Stomach (tissue), 8 donors: ENCODE measurements at regions not wholly inside any gene's neighbourhood (a gene's known extent, or its start where the extent isn't known, plus 50 kb on each side); places are given as distances from the start of the nearest gene placed in this dataset.

Source experiments
- DNase-seq, 2 donors: peaks; one replicate each; pipeline versions ENCODE4 v3.0.0 to v3.0.0-alpha.2; 2013 to 2019
- H3K27ac ChIP-seq, 5 donors: fragments of 200-600 bp in 4 of 5; sonication (generic) in 4 of 5; one replicate each; pipeline ENCODE4 v1.5.1; 2013 to 2019; ENCODE audit warnings: mild to moderate bottlenecking in 1 of 5, moderate library complexity in 1 of 5
- H3K27me3 ChIP-seq, 3 donors: fragments of 200-600 bp; sonication (generic); one replicate each; pipeline ENCODE4 v1.5.1; 2017 to 2019; ENCODE audit warnings: mixed run types in 1 of 3
- H3K36me3 ChIP-seq, 4 donors: fragments of 200-600 bp; sonication (generic); 1 replicate in 3 of 4; 2 replicates in 1 of 4; pipeline ENCODE4 v1.5.1; 2016 to 2019
- H3K4me1 ChIP-seq, 4 donors: fragments of 200-600 bp; sonication (generic); one replicate each; pipeline ENCODE4 v1.5.1; 2016 to 2019
- H3K4me3 ChIP-seq, 4 donors: fragments of 200-600 bp; sonication (generic) in 3 of 4; one replicate each; pipeline ENCODE4 v1.5.1; 2016 to 2019; ENCODE audit warnings: mild to moderate bottlenecking in 1 of 4
- H3K9me3 ChIP-seq, 4 donors: fragments of 200-600 bp; sonication (generic); one replicate each; pipeline ENCODE4 v1.5.1; 2016 to 2019
- EP300 ChIP-seq: sonication (generic); formaldehyde crosslinking; IDR thresholded peaks from one replicate; pipeline ENCODE4 v1.6.1; 2017; ENCODE audit warnings: antibody characterized with exemption
- POLR2A ChIP-seq, 4 donors: fragments of 450-650 bp; IDR thresholded peaks; one replicate each; pipeline ENCODE4 v1.6.1; 2016; ENCODE audit warnings: antibody characterized with exemption in 4 of 4, control low read depth in 2 of 4, mild to moderate bottlenecking in 1 of 4, moderate library complexity in 1 of 4
- POLR2AphosphoS5 ChIP-seq, 3 donors: sonication (generic); formaldehyde crosslinking; IDR thresholded peaks; one replicate each; pipeline ENCODE4 v1.6.1; 2016; ENCODE audit warnings: antibody characterized with exemption in 3 of 3
- WGBS, 5 donors: extraction: QIAGEN DNeasy Blood & Tissue Kit in 3 of 5; methylation state at CpG; one replicate each; pipeline versions ENCODE4 v1.1.5 to v1.1.7; 2013 to 2018; 5-methylcytosine and 5-hydroxymethylcytosine counted together
- intact Hi-C: fragments of 100-400 bp; cut with DNase I; formaldehyde crosslinking; loops from one replicate; pipeline ENCODE4 v1.15.1; 2023; ENCODE audit warnings: low total_unique reads
- TF ChIP-seq, protein P1 (sequence below), 7 experiments: fragments of 450-650 bp in 4 of 7; fragments of 200-600 bp in 3 of 7; sonication (generic) in 3 of 7; IDR thresholded peaks; one replicate each; pipeline ENCODE4 v1.5.1; 2016 to 2019; ENCODE audit warnings: antibody characterized with exemption in 7 of 7, control low read depth in 2 of 7, mild to moderate bottlenecking in 1 of 7
- donor health status: healthy with polysubstance abuse.
- donor health status: Bipolar disorder and iron deficiency.
- donor health status: healthy.

GRCh38 chr3:36060950-36061349, 319.4 kb upstream of the STAC start:
- H3K9me3 ChIP-seq, result no peaks in the 10 kb centered on the region
- DNase-seq, result peak in 1 of 2 donors; percentile 7
- no peaks in the 10 kb centered on the region for H3K36me3 ChIP-seq
- intact Hi-C loops, result no loop called here
- H3K27me3 ChIP-seq, result no peaks in the 10 kb centered on the region
- H3K4me3 ChIP-seq, result no peak overlapping the region
- no peaks in the 10 kb centered on the region for H3K4me1 ChIP-seq
- WGBS, 5 donors, result 66 to 72% (median 68%) methylated on average over 5 of the region's 5 CpGs
- H3K27ac ChIP-seq, result no peak overlapping the region
- TF ChIP-seq, protein P1, sequence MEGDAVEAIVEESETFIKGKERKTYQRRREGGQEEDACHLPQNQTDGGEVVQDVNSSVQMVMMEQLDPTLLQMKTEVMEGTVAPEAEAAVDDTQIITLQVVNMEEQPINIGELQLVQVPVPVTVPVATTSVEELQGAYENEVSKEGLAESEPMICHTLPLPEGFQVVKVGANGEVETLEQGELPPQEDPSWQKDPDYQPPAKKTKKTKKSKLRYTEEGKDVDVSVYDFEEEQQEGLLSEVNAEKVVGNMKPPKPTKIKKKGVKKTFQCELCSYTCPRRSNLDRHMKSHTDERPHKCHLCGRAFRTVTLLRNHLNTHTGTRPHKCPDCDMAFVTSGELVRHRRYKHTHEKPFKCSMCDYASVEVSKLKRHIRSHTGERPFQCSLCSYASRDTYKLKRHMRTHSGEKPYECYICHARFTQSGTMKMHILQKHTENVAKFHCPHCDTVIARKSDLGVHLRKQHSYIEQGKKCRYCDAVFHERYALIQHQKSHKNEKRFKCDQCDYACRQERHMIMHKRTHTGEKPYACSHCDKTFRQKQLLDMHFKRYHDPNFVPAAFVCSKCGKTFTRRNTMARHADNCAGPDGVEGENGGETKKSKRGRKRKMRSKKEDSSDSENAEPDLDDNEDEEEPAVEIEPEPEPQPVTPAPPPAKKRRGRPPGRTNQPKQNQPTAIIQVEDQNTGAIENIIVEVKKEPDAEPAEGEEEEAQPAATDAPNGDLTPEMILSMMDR (IDR thresholded peaks at IDR 0.05), result no peak
- TF ChIP-seq POLR2AphosphoS5 (IDR thresholded peaks at IDR 0.05) (no peak), EP300 (no peak), POLR2A (IDR thresholded peaks at IDR 0.05) (no peak)

GRCh38 chr3:36063992-36064391, 316.3 kb upstream of the STAC start:
- intact Hi-C loops, result no loop called here
- 59 to 81% (median 78%) methylated on average over 2 of the region's 2 CpGs for WGBS, 5 donors

DNA sequence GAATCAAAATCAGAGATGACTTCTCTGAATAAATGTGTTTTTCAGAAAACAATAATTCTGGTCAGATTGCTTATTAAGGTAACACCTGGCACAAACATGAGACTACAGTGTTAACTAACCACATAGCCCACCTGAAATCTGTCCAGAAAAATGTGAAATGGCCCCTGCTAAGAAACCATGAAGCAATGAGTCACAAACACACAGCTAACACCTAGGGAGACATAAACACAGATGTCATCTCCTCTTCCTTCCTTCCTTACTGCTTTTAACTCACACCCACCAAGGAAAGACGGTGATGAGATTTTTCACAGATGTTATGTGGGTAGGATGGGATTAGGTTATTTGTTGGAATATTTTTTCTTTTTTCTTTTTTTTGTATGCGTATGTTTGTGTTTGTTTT, 315.0 kb upstream of the STAC start:
- TF ChIP-seq POLR2A (IDR thresholded peaks at IDR 0.05), result no peak
- TF ChIP-seq POLR2AphosphoS5 (IDR thresholded peaks at IDR 0.05), result no peak
- TF ChIP-seq, protein P1 (IDR thresholded peaks at IDR 0.05), result no peak
- TF ChIP-seq EP300, result no peak
- WGBS, 5 donors, result 64 to 84% (median 76%) methylated on average over 2 of the region's 2 CpGs

More at GRCh38 chr3:36063992-36064391, 316.3 kb upstream of the STAC start:
- Histone ChIP-seq H3K36me3 (no peaks in the 10 kb centered on the region), H3K4me3 (no peak overlapping the region), H3K27me3 (no peaks in the 10 kb centered on the region), H3K4me1 (no peaks in the 10 kb centered on the region), H3K9me3 (no peaks in the 10 kb centered on the region), H3K27ac (no peak overlapping the region)
- no peak for DNase-seq
- TF ChIP-seq POLR2A (IDR thresholded peaks at IDR 0.05), result no peak
- no peak for TF ChIP-seq POLR2AphosphoS5 (IDR thresholded peaks at IDR 0.05)
- TF ChIP-seq, protein P1 (IDR thresholded peaks at IDR 0.05), result no peak
- no peak for TF ChIP-seq EP300

DNA sequence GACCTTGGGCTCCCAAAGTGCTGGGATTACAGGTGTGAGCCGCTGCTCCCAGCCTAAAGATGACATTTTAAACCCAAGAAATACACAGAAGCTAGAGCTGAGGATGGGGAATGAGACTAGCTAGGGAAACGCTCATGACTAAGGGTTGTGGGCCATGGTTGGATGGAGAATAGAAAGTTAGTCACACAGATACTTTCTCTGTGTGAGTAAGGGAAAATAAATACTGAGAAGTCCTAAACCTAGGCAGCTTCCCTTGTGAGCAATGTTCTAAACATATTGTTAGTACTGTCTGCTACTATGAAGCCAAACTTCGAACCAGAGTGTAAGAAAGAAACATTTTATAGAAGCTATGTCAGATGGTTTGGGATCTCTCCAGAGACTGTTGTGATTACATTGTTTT, 304.8 kb upstream of the STAC start:
- intact Hi-C loops, result no loop called here
- no peak for TF ChIP-seq EP300
- TF ChIP-seq POLR2AphosphoS5 (IDR thresholded peaks at IDR 0.05), result no peak
- TF ChIP-seq POLR2A (IDR thresholded peaks at IDR 0.05), result no peak
- TF ChIP-seq, protein P1 (IDR thresholded peaks at IDR 0.05), result no peak
- Histone ChIP-seq H3K4me3 (no peak overlapping the region), H3K36me3 (no peaks in the 10 kb centered on the region), H3K27me3 (no peaks in the 10 kb centered on the region), H3K9me3 (peaks cover 0 to 7% (median 0%) of the 10 kb centered on the region in 4 donors), H3K4me1 (no peaks in the 10 kb centered on the region), H3K27ac (no peak overlapping the region)
- WGBS, 5 donors, result 69 to 77% (median 71%) methylated on average over 3 of the region's 3 CpGs
- no peak for DNase-seq

More for the DNA sequence above, 315.0 kb upstream of the STAC start:
- H3K27me3 ChIP-seq, result no peaks in the 10 kb centered on the region
- H3K36me3 ChIP-seq, result no peaks in the 10 kb centered on the region
- DNase-seq, result no peak
- no peaks in the 10 kb centered on the region for H3K9me3 ChIP-seq
- H3K27ac ChIP-seq, result no peak overlapping the region
- H3K4me3 ChIP-seq, result no peak overlapping the region
- H3K4me1 ChIP-seq, result no peaks in the 10 kb centered on the region
- intact Hi-C loops, result no loop called here
